Activated CD8-positive, alpha-beta T cell treated with anti-CD3 and anti-CD28 coated beads for 36 hours (primary cell): ENCODE measurements at regions not wholly inside any gene's neighbourhood (a gene's known extent, or its start where the extent isn't known, plus 50 kb on each side); places are given as distances from the start of the nearest gene placed in this dataset.

Experiments
- ATAC-seq: fragments of 200-7000 bp; cut with Tn5 transposase; one replicate; pipeline ENCODE4 v1.10.0; 2021; ENCODE audit warnings: mild to moderate bottlenecking, moderate library complexity
- CTCF ChIA-PET: fragments of 350-600 bp; sonication (Branson Sonifier 250); formaldehyde crosslinking; loops from one replicate; lab custom pipeline; 2021; ENCODE audit warnings: antibody characterized with exemption; lab: Charles Lee
- POLR2A ChIA-PET: fragments of 350-600 bp; sonication (Branson Sonifier 250); formaldehyde crosslinking; loops from one replicate; lab custom pipeline; 2021; ENCODE audit warnings: antibody characterized with exemption; lab: Charles Lee
- DNase-seq: peaks from one replicate; pipeline ENCODE4 v3.0.0-alpha.2; 2020
- H3K27ac Mint-ChIP-seq: one replicate; pipeline ENCODE4 v1.8.0; 2021; ENCODE audit warnings: mild to moderate bottlenecking, mixed read lengths
- H3K27me3 Mint-ChIP-seq: one replicate; pipeline ENCODE4 v1.8.0; 2021; ENCODE audit warnings: mixed read lengths
- H3K36me3 Mint-ChIP-seq: one replicate; pipeline ENCODE4 v1.8.0; 2021; ENCODE audit warnings: low read depth, mixed read lengths
- H3K4me1 Mint-ChIP-seq: one replicate; pipeline ENCODE4 v1.8.0; 2021; ENCODE audit warnings: low read depth, mixed read lengths
- H3K4me3 Mint-ChIP-seq: one replicate; pipeline ENCODE4 v1.8.0; 2021; ENCODE audit warnings: mild to moderate bottlenecking, moderate library complexity, mixed read lengths
- H3K9me3 Mint-ChIP-seq: one replicate; pipeline ENCODE4 v1.8.0; 2021; ENCODE audit warnings: mixed read lengths
- CTCF ChIP-seq: fragments of 200-600 bp; IDR thresholded peaks from one replicate; pipeline ENCODE4 v1.8.0; 2022; ENCODE audit warnings: antibody characterized with exemption, mild to moderate bottlenecking
- intact Hi-C: fragments of 100-400 bp; cut with micrococcal nuclease; formaldehyde crosslinking; loops from one replicate; pipeline ENCODE4 v1.10.0; 2022

DNA sequence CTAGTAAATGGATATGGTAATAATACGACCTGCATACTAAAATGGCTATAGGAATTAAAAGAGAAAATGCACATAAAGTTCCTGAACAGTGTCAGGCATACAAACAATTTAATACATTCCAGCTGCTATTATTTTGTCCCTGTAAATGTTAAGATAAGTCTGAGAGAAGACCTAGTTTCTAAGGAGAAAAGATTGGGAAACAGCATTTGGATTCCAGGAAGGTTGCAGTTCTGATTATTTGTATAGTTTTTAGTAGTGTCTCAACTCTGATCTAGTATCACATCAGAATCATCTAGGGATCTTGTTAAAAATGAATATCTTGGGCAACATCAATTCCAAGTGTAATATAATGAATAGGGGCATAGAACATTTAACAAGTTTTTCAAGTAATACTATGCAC lies 905.7 kb downstream of the NSUN3 start:
- no peak overlapping the region for H3K4me3 Mint-ChIP-seq
- POLR2A ChIA-PET: interaction anchor here (0.6 kb wide), 1 partner anchor 613 kb away, joined by 4 read pairs; no protein-coding TSS in a partner anchor
- H3K36me3 Mint-ChIP-seq: no peaks in the 10 kb centered on the region
- peaks cover 15% of the 10 kb centered on the region for H3K9me3 Mint-ChIP-seq
- TF ChIP-seq CTCF: no peak
- DNase-seq (no peak), ATAC-seq (no peak)
- no peak overlapping the region for H3K27ac Mint-ChIP-seq
- CTCF ChIA-PET: no interaction called here
- H3K27me3 Mint-ChIP-seq: no peaks in the 10 kb centered on the region
- no peaks in the 10 kb centered on the region for H3K4me1 Mint-ChIP-seq
- intact Hi-C loops: no loop called here

DNA sequence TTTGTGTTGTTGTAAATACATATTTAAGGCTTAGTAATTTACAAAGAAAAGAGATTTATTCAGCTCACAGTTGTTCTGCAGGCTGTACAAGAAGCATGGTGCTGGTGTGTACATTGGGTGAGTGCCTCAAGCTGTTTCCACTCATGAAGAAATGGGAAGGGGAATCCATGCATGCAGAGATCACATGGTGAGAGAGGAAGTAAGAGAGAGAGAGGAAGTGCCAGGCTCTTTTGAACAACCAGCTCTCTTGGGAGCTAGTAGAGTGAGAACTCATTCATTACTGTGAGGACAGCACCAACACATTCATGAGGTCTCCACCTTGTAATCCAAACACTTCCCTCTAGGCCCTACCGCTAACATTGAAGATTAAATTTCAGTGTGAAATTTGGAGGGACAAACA lies 909.2 kb downstream of the NSUN3 start:
- Mint-ChIP-seq H3K36me3 (no peaks in the 10 kb centered on the region), H3K9me3 (peaks cover 9% of the 10 kb centered on the region), H3K4me3 (no peak overlapping the region), H3K27ac (no peak overlapping the region), H3K27me3 (no peaks in the 10 kb centered on the region), H3K4me1 (no peaks in the 10 kb centered on the region)
- CTCF ChIA-PET: no interaction called here
- intact Hi-C loops: no loop called here
- no peak for TF ChIP-seq CTCF
- ATAC-seq (no peak), DNase-seq (no peak)
- POLR2A ChIA-PET: no interaction called here

DNA sequence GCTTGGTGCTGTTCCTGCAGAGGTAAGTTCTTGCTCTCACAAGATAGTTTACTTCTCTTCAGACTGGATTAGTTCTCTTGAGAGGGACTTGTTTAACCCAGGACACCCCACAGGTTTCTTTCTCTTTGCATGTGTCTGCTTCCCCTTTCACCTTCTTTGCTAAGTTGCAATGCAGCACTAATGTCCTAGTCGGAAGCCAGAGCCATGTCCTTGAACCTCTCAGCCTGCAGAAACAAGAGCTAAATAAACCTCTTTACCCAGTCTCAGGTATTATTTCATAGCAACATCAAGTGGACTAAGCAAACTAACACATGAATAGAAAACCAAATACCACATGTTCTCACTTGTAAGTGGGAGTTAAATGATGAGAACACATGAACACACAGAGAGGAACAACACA lies 915.2 kb downstream of the NSUN3 start:
- ChIA-PET CTCF (no interaction called here), POLR2A (no interaction called here)
- ATAC-seq (no peak), DNase-seq (no peak)
- no peaks in the 10 kb centered on the region for H3K27me3 Mint-ChIP-seq
- no peak overlapping the region for H3K27ac Mint-ChIP-seq
- no peaks in the 10 kb centered on the region for H3K4me1 Mint-ChIP-seq
- H3K9me3 Mint-ChIP-seq: peaks cover 5% of the 10 kb centered on the region
- TF ChIP-seq CTCF: no peak
- H3K36me3 Mint-ChIP-seq: no peaks in the 10 kb centered on the region
- H3K4me3 Mint-ChIP-seq: no peak overlapping the region
- intact Hi-C loops: no loop called here

DNA sequence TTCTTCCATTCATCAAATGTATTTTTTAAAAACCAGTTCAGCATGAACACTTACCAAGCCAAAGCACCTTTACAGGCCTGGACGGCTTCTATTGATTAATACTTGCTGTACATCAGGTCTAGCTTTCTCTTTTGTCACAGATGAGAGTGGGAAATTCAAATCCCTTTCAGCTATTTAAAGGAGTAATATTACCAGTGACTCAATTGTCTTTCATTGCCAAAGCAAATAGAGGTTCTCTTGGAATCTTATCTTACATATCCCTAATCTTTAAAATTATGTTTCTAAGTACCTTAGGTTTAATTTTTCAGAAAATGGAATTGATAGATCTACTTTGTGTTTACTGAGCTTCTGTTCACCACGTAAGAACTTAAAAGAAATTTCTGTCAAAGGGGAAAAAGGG lies 922.9 kb downstream of the NSUN3 start:
- Mint-ChIP-seq H3K27ac (no peak overlapping the region), H3K4me1 (no peaks in the 10 kb centered on the region), H3K9me3 (peaks cover 9% of the 10 kb centered on the region), H3K4me3 (no peak overlapping the region), H3K36me3 (no peaks in the 10 kb centered on the region), H3K27me3 (no peaks in the 10 kb centered on the region)
- ChIA-PET POLR2A (no interaction called here), CTCF (no interaction called here)
- TF ChIP-seq CTCF: no peak
- intact Hi-C loops: no loop called here
- no peak for DNase-seq
- ATAC-seq: no peak

DNA sequence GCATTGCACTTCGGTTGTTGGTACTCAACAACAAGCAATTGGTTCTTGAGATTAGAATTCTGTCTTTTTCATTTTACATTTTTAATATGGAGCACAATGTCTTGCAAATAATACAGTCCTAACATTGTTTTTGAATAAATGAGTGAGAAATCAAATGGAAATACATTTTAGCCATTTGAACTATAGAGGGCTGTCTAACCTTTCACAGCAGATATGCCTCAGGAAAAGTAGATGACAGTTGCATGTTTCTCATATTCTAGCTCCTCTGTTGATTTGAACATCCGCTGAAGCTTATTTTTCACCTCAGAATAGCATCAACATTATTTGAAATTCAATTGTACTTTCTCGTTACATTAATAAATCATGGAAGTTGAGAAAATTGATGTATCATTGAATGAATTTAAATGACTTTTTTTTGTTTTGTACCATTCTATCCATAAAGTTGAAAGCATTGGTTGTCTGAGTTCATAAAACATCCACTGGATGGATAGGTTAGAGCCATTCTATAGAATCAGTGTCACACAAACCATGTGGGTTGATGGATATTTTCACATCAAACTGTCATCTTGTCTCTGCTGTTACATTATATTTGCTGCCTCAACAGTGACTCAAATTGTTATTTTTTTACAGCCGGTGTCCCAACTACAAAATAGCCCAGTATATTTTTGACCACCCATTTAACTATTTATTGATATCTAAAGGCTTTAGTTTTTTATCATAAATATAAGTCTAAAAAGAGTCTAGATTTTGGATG lies 928.3 kb downstream of the NSUN3 start:
- H3K36me3 Mint-ChIP-seq: no peaks in the 10 kb centered on the region
- DNase-seq (no peak), ATAC-seq (no peak)
- POLR2A ChIA-PET: no interaction called here
- intact Hi-C loops: no loop called here
- no peaks in the 10 kb centered on the region for H3K27me3 Mint-ChIP-seq
- no peak overlapping the region for H3K27ac Mint-ChIP-seq
- CTCF ChIA-PET: no interaction called here
- H3K4me3 Mint-ChIP-seq: no peak overlapping the region
- TF ChIP-seq CTCF: no peak
- no peaks in the 10 kb centered on the region for H3K4me1 Mint-ChIP-seq
- peaks cover 5% of the 10 kb centered on the region for H3K9me3 Mint-ChIP-seq
